Activated naive CD4-positive, alpha-beta T cell (primary cell): ENCODE measurements at regions not wholly inside any gene's neighbourhood (a gene's known extent, or its start where the extent isn't known, plus 50 kb on each side); places are given as distances from the start of the nearest gene placed in this dataset.
"Not testable (repeated sequence)": the region's sequence is repeated elsewhere in the genome, so short reads cannot be mapped to it uniquely, and the experiment has no call there.

Experiments
- DNase-seq, 4 experiments: peaks; one replicate each; lab custom pipeline; 2025; lab: John Stamatoyannopoulos, UW

GRCh38 chr11:135011313-135011712 lies 599.3 kb upstream of the B3GAT1 start:
- not testable (repeated sequence) for DNase-seq

GRCh38 chr11:135009125-135009524 lies 597.1 kb upstream of the B3GAT1 start:
- no peak for DNase-seq

GRCh38 chr11:135008412-135008811 lies 596.4 kb upstream of the B3GAT1 start:
- no peak for DNase-seq

- no peak for DNase-seq
Observed at GRCh38 chr11:135008001-135008405, 596.0 kb upstream of the B3GAT1 start.

DNA sequence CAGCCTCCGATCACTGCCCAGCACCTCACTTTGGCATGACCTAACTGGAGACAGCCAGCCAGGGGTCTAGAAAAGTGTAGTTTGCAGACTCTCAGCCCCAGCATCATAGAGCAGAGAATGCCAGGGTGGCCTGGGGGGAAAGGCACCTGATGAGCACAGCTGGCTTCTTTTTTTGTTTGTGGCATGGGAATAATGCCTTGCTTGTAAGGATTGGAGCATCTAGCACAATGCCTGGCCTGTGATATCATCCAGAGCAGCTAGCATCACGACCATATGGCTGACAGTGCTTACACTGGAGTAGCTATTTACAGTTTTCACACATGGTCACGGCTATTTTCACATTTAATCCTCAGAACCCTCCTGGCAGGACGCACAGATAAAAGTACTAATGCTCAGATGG lies 594.8 kb upstream of the B3GAT1 start:
- no peak for DNase-seq

GRCh38 chr11:135004495-135004894 lies 592.5 kb upstream of the B3GAT1 start:
- no peak for DNase-seq

- DNase-seq = no peak
Observed at GRCh38 chr11:135002236-135002635, 590.2 kb upstream of the B3GAT1 start.

DNA sequence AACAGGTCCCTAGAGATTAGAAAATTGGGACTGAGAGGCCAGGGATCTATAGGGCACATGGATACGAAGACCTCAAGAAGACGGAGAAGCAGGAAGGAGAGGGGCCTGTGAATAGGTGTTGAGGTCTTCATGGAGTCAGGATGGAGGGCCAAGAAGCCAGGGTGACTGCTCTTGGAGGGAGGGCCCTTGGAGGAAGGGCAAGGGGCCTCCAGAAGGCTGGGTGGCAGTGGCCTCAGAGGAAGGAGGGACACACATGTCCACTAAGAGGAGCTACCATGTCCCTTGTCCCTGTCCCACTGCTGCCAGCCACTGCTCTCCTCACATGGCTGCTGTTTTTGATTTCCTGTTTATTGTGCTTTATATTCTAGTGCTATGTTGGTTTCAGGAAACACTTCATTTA lies 589.5 kb upstream of the B3GAT1 start:
- no peak for DNase-seq

DNA sequence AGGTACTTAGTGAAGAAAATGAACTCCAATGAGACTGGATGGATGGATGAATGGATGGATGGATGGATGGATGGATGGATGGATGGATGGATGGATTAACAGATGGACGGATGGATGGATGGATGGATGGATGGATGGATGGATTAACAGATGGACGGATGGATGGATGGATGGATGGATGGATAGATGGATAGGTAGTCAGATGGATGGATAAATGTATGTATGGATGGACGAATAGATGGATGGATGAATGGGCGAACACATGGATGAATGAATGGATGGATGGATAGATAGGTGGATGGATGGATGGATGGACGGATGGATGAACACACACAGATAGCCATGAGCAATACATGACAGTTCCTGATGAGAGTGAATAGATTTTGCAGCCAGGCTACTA lies 589.0 kb upstream of the B3GAT1 start:
- DNase-seq = not testable (repeated sequence)

- DNase-seq = no peak
Observed at GRCh38 chr11:134999590-134999989, 587.5 kb upstream of the B3GAT1 start.

GRCh38 chr11:134997652-134998320 lies 585.7 kb upstream of the B3GAT1 start:
- no peak for DNase-seq

GRCh38 chr11:134995741-134996140 lies 583.7 kb upstream of the B3GAT1 start:
- no peak for DNase-seq

GRCh38 chr11:134994431-134994830 lies 582.4 kb upstream of the B3GAT1 start:
- no peak for DNase-seq

- DNase-seq = no peak
Observed at GRCh38 chr11:134993691-134994243, 581.7 kb upstream of the B3GAT1 start.

DNA sequence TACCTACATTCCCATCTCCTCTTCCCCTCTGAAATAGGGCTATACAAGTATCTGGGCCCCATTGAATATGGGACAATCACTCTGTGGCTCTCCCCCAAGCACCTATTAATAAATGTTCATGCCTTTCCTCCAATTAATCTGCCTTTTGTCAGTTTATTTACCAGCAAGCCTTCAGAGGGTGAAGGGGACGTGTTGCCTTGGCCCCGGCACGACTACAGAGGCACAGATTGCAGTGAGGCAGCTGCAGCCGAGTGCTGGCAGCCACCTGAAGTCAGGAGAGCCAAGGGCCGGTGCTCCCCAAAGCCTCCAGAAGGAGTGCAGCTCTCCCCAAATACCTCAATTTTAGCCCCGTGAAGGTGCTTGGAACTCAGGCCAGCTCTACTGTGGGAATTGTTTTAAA lies 580.9 kb upstream of the B3GAT1 start:
- no peak for DNase-seq

DNA sequence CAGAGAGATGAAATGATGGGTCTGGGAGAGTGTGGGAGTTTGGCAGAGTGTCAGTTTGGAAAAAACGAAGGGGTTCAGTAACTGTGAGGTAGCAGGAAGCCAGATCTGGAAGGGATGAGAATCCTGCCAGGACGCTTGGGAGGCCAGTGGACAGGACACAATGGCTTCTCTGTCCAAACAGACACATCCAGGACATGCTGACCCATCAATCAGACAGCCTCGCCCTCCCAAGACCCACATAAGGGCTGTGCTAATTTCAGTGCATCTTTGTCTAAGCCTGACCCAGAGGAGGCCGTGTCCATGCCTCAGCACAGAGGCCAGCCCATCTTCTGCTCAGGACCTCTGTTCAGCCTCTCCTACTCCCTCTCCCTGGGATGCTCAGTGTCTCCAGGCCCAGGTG lies 576.5 kb upstream of the B3GAT1 start:
- DNase-seq = no peak

DNA sequence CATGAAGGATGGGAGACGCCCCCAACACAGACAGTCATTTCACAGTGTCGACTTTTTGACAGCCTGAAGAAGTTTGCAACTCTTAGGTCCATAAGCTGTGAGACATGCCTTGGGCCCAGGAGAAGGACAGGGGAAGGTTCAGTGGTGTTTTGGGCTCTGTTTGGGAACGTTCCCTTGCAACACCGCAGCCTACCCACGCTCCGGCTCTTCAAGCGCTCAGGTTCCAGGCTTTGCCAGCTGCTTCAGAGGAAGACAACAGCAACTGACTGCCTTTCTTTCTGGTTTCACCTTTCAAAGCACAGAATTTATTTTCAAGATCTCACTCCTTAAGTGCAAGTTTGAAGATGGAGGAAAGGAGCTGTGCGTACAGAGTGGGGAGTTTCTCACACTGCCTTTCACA lies 575.8 kb upstream of the B3GAT1 start:
- DNase-seq = no peak

GRCh38 chr11:134987223-134987768 lies 575.3 kb upstream of the B3GAT1 start:
- no peak for DNase-seq

DNA sequence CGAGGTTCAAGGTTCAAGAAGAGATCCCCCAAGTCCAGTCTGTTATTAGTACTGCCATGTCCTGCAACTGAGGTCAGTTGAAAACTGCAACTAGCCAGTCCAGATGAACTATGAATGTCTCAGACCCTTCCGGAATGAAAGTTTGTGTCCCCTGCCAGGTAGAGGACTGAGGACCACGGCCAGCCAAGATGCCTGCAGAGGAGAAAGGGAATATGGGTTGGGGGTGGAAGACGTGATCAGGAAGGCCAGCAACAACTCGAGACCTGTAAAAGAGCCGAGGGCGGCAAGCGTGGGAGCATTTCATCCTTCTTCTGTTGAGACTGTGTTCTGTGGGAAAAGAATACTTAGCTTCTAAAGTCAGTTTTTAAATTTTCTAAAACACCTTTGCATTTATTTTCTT lies 572.4 kb upstream of the B3GAT1 start:
- no peak for DNase-seq

GRCh38 chr11:134982432-134982831 lies 570.4 kb upstream of the B3GAT1 start:
- DNase-seq = not testable (repeated sequence)

- DNase-seq = no peak
Observed at GRCh38 chr11:134981835-134982234, 569.8 kb upstream of the B3GAT1 start.

DNA sequence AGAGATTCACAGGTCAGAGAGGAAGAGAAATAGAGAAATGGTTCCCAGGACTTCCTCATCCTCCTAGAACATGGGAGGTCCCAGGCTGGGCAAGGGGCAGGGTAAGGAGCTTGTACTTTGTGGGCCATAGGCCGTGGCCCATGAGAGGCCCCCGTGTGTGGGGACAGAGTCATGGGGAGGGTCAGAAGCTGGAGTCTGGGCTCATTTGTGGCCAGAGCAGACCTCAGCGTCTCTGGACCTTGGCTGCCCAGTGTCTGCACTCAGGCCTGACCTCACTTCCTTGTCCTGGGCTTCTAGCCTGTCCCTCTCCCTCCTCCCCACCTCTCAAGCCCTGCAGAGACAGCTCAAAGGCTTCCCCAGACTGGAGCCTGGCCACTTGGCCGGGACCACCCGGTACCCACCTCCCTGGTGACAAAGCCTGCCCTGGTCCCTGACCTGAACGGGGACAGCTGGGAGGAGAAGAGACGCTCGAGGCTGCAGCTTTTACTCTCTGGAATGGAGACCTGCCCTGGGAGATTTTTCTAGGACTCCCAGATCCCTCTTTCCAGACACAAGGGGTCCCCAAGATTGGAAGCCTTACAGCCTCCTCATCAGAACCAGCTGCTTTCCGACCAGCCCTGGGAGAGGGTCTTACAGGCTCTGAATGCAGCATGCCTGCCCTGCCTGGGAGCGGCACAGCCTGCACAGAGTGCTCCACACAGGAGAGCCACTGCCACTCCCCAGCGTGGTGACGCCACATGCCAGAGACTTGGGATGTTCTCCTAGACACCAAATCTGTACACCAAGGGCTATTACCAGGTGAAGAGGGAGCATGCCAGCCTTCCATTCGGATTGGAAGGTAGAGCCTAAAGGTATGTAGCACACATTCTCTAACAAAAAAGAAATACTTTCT lies 569.0 kb upstream of the B3GAT1 start:
- DNase-seq = no peak

GRCh38 chr11:134979089-134979457 lies 567.0 kb upstream of the B3GAT1 start:
- DNase-seq = not testable (repeated sequence)
